CD14-positive monocyte (primary cell): ENCODE measurements at regions not wholly inside any gene's neighbourhood (a gene's known extent, or its start where the extent isn't known, plus 50 kb on each side); places are given as distances from the start of the nearest gene placed in this dataset.

Experiments used
- DNase-seq, 3 donors: peaks; one replicate each; pipeline ENCODE4 v3.0.0-alpha.2; 2011 to 2022
- H2AFZ ChIP-seq: 2 replicates; pipeline ENCODE4 v1.6.0; 2012; ENCODE audit warnings: mild to moderate bottlenecking, low read depth, low read length, inconsistent platforms; ENCODE audit not compliant: insufficient read depth, poor library complexity, severe bottlenecking
- H3K27ac ChIP-seq, 2 donors: 1 replicate in 1 of 2; 2 replicates in 1 of 2; pipeline ENCODE4 v1.5.1; 2012 to 2013; ENCODE audit warnings: low read length in 2 of 2, control low read depth in 1 of 2, inconsistent platforms in 1 of 2, low read depth in 1 of 2, mild to moderate bottlenecking in 1 of 2
- H3K27me3 ChIP-seq, 2 donors: one replicate each; pipeline versions ENCODE4 v1.6.0 to v1.6.1; 2011 to 2013; ENCODE audit warnings: low read length in 2 of 2; ENCODE audit not compliant: control insufficient read depth in 2 of 2, insufficient read depth in 2 of 2
- H3K36me3 ChIP-seq, 2 donors: replicated peaks in 1 of 2; 1 replicate in 1 of 2; 2 replicates in 1 of 2; pipeline versions ENCODE4 v1.5.1 to v1.6.1; 2012 to 2013; ENCODE audit warnings: low read length in 2 of 2, control low read depth in 1 of 2, inconsistent platforms in 1 of 2, mild to moderate bottlenecking in 1 of 2; ENCODE audit not compliant: insufficient read depth in 2 of 2, control insufficient read depth in 1 of 2
- H3K4me1 ChIP-seq, 2 donors: 1 replicate in 1 of 2; 2 replicates in 1 of 2; pipeline versions ENCODE4 v1.5.1 to v1.6.1; 2012 to 2013; ENCODE audit warnings: low read length in 2 of 2, control low read depth in 1 of 2, inconsistent platforms in 1 of 2, mild to moderate bottlenecking in 1 of 2, moderate library complexity in 1 of 2; ENCODE audit not compliant: insufficient read depth in 2 of 2, control insufficient read depth in 1 of 2
- H3K4me2 ChIP-seq: replicated peaks from 2 replicates; pipeline ENCODE3; 2012; ENCODE audit warnings: low read length, moderate library complexity, mild to moderate bottlenecking; ENCODE audit not compliant: poor library complexity, severe bottlenecking; ENCODE audit errors: extremely low read depth
- H3K4me3 ChIP-seq, 3 experiments: fragments of 200-600 bp in 1 of 3; sonication (generic) in 1 of 3; replicated peaks in 1 of 3; 1 replicate in 2 of 3; 2 replicates in 1 of 3; pipeline ENCODE4 v1.5.1; 2011 to 2013; ENCODE audit warnings: low read length in 3 of 3, mild to moderate bottlenecking in 3 of 3, control low read depth in 2 of 3, low read depth in 2 of 3, inconsistent platforms in 1 of 3, moderate library complexity in 1 of 3
- H3K79me2 ChIP-seq: 2 replicates; pipeline ENCODE4 v1.6.0; 2012; ENCODE audit warnings: mild to moderate bottlenecking, control low read depth, inconsistent platforms, low read length, moderate library complexity; ENCODE audit not compliant: insufficient read depth
- H3K9ac ChIP-seq: 2 replicates; pipeline ENCODE4 v1.6.0; 2017; ENCODE audit warnings: low read length, mild to moderate bottlenecking; ENCODE audit not compliant: insufficient read depth, poor library complexity, severe bottlenecking
- H3K9me3 ChIP-seq, 2 donors: replicated peaks in 1 of 2; 1 replicate in 1 of 2; 2 replicates in 1 of 2; pipeline versions ENCODE4 v1.5.1 to v1.6.1; 2012 to 2013; ENCODE audit warnings: low read length in 2 of 2, control low read depth in 1 of 2; ENCODE audit not compliant: control insufficient read depth in 1 of 2, insufficient read depth in 1 of 2
- H4K20me1 ChIP-seq: 2 replicates; pipeline ENCODE4 v1.6.0; 2012; ENCODE audit warnings: mild to moderate bottlenecking, low read length, control low read depth, moderate library complexity; ENCODE audit not compliant: insufficient read depth
- H3K27ac Mint-ChIP-seq, 7 donors: one replicate each; pipeline ENCODE4 v1.8.0; 2020; ENCODE audit warnings: mild to moderate bottlenecking in 7 of 7, mixed read lengths in 7 of 7, moderate library complexity in 6 of 7, inconsistent platforms in 2 of 7
- H3K27me3 Mint-ChIP-seq, 3 donors: one replicate each; pipeline ENCODE4 v1.8.0; 2021 to 2022; ENCODE audit warnings: low read depth in 3 of 3, mild to moderate bottlenecking in 3 of 3, mixed read lengths in 3 of 3, moderate library complexity in 3 of 3, inconsistent platforms in 1 of 3
- H3K36me3 Mint-ChIP-seq, 2 donors: one replicate each; pipeline ENCODE4 v1.8.0; 2020; ENCODE audit warnings: mixed read lengths in 2 of 2, inconsistent platforms in 1 of 2, mild to moderate bottlenecking in 1 of 2
- H3K4me1 Mint-ChIP-seq: one replicate; pipeline ENCODE4 v1.8.0; 2020; ENCODE audit warnings: mild to moderate bottlenecking, mixed read lengths
- H3K4me3 Mint-ChIP-seq, 2 donors: one replicate each; pipeline ENCODE4 v1.8.0; 2020; ENCODE audit warnings: mild to moderate bottlenecking in 2 of 2, mixed read lengths in 2 of 2, moderate library complexity in 1 of 2
- H3K9me3 Mint-ChIP-seq, 7 donors: one replicate each; pipeline ENCODE4 v1.8.0; 2020 to 2022; ENCODE audit warnings: mixed read lengths in 7 of 7, mild to moderate bottlenecking in 6 of 7, moderate library complexity in 6 of 7, inconsistent platforms in 2 of 7
- CTCF ChIP-seq: fragments of 200-600 bp; IDR thresholded peaks from one replicate; pipeline ENCODE4 v1.8.0; 2022; ENCODE audit warnings: antibody characterized with exemption, mild to moderate bottlenecking
- WGBS: methylation state at CpG from one replicate; pipeline ENCODE4 v1.1.5; 2013; ENCODE audit warnings: missing lambda C conversion rate; ENCODE audit not compliant: insufficient coverage; 5-methylcytosine and 5-hydroxymethylcytosine counted together
- intact Hi-C, 2 donors: fragments of 100-400 bp; cut with micrococcal nuclease; formaldehyde crosslinking; loops; one replicate each; pipeline versions ENCODE4 v1.15.0 to v1.15.1; 2023

DNA sequence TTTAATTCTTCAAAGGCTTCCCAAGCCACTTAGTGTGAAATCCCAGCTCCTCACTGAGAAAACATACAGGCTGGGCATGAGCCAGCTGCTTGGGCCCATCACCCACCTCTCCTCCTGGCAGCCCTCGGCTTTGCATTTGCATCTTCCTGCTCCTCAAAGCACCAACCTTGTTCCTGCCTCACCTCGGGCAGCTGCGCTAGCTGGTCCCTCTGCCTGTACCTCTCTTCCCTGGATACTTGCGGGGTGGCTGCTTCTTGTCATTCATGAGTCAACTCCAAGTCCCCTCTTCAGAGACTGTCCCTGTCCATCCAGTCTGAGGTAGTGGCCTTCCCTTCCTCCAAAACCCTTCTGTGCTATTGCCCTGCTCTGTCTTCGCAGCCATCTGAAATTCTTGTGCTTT is 116.1 kb upstream of the CXCL14 start:
- H3K4me3 Mint-ChIP-seq = no peak overlapping the region
- H3K9me3 Mint-ChIP-seq = no peaks in the 10 kb centered on the region
- DNase-seq = no peak
- no peak overlapping the region for H3K4me3 ChIP-seq
- H3K4me1 Mint-ChIP-seq = peaks cover 1% of the 10 kb centered on the region
- no peaks in the 10 kb centered on the region for H3K9me3 ChIP-seq
- H3K4me2 ChIP-seq = no peak overlapping the region
- WGBS = 72% methylated on average over 3 of the region's 5 CpGs
- H3K36me3 ChIP-seq = no peaks in the 10 kb centered on the region
- no peaks in the 10 kb centered on the region for H3K4me1 ChIP-seq
- H3K27ac ChIP-seq = no peak overlapping the region
- TF ChIP-seq CTCF = no peak
- H3K27me3 Mint-ChIP-seq = peaks cover 7 to 13% (median 10%) of the 10 kb centered on the region in 3 donors
- no peak overlapping the region for H2AFZ ChIP-seq
- no peaks in the 10 kb centered on the region for H3K27me3 ChIP-seq
- no peaks in the 10 kb centered on the region for H4K20me1 ChIP-seq
- H3K9ac ChIP-seq = no peak overlapping the region
- intact Hi-C loops = no loop called here
- H3K79me2 ChIP-seq = no peaks in the 10 kb centered on the region
- H3K36me3 Mint-ChIP-seq = no peaks in the 10 kb centered on the region
- H3K27ac Mint-ChIP-seq = no peak overlapping the region

GRCh38 chr5:135694012-135694411 is 115.2 kb upstream of the CXCL14 start:
- intact Hi-C loops = no loop called here
- Histone ChIP-seq H3K9me3 (no peaks in the 10 kb centered on the region), H3K4me2 (no peak overlapping the region), H3K4me1 (peaks cover 0 to 4% of the 10 kb centered on the region in 2 donors), H3K27ac (no peak overlapping the region), H2AFZ (no peak overlapping the region), H3K36me3 (no peaks in the 10 kb centered on the region), H4K20me1 (no peaks in the 10 kb centered on the region), H3K27me3 (no peaks in the 10 kb centered on the region), H3K9ac (no peak overlapping the region), H3K4me3 (no peak overlapping the region), H3K79me2 (no peaks in the 10 kb centered on the region)
- no peaks in the 10 kb centered on the region for H3K9me3 Mint-ChIP-seq
- H3K4me3 Mint-ChIP-seq = no peak overlapping the region
- DNase-seq = no peak
- H3K27me3 Mint-ChIP-seq = peaks cover 7 to 13% (median 10%) of the 10 kb centered on the region in 3 donors
- H3K4me1 Mint-ChIP-seq = peaks cover 9% of the 10 kb centered on the region
- no peak overlapping the region for H3K27ac Mint-ChIP-seq
- TF ChIP-seq CTCF = no peak
- H3K36me3 Mint-ChIP-seq = no peaks in the 10 kb centered on the region
- WGBS = 94% methylated on average over 2 of the region's 9 CpGs
